AG09309 (cell line): ENCODE measurements at regions not wholly inside any gene's neighbourhood (a gene's known extent, or its start where the extent isn't known, plus 50 kb on each side); places are given as distances from the start of the nearest gene placed in this dataset.

Experiments used
- DNase-seq: peaks from one replicate; pipeline ENCODE4 v3.0.0-alpha.2; 2010; ENCODE audit warnings: low read depth
- H3K4me3 ChIP-seq: 2 replicates; pipeline ENCODE4 v1.5.1; 2011; ENCODE audit warnings: mild to moderate bottlenecking, low read depth, low read length, moderate library complexity; ENCODE audit not compliant: control insufficient read depth
- CTCF ChIP-seq: IDR thresholded peaks from 2 replicates; pipeline ENCODE4 v1.5.1; 2011; ENCODE audit warnings: mild to moderate bottlenecking, low read depth, low read length, inconsistent platforms; ENCODE audit not compliant: insufficient read depth, control insufficient read depth; ENCODE audit errors: missing control alignments

GRCh38 chr2:150097901-150098531 lies 389.5 kb downstream of the RND3 start:
- peak; percentile 37 for DNase-seq
- no peak overlapping the region for H3K4me3 ChIP-seq
- peak; percentile 46 for TF ChIP-seq CTCF

DNA sequence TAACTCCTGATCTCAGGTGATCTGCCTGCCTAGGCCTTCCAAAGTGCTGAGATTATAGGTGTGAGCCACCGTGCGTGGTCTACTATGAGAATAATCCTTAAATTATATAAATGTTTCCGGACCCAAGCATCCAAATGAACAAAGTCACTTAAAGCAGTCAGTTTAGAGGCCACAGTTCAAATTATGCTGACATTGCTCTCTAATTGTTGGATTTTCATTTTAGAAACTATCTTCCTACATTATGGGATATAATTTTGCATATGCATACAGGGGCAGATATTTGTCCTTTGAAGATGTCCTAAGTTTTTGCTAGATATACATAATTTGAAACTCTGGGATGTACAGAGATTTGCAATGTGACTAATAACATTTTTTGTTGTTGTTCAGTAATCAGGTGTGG lies 390.1 kb downstream of the RND3 start:
- DNase-seq = no peak
- no peak overlapping the region for H3K4me3 ChIP-seq
- TF ChIP-seq CTCF = no peak

DNA sequence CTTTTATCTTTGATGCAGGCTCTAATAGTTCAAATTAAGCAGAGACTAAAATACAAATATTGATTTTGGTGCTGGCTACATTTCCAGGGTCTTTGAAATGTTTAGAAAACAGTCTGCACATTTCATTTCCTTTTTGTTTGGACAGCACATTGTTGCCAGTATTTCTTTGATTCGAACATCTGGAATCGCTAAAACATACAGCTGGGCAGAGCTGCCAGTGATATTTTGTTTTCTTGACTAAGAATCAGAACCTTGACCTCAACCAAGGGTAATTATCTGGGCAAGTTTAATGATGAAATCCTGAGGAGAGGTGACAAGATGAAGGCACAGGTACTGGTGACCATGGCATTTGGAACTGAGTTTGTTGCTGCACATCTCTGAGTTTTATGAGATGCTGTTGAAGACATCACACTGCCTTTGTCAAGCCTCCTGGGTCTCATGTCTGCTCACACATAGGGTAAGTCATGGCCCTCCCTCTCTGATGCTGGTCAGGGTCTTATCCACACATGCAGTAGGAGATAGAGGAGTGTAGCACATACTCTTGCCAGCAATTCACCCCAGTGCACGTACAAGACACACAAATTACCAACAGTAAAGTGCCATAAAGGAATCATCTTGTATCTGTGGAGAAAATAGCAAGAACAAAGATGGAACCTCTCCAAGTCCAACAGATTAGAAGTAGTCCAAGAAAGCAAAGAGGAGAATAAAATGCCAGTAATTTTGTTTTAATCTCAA lies 391.9 kb downstream of the RND3 start:
- H3K4me3 ChIP-seq = no peak overlapping the region
- DNase-seq = no peak
- TF ChIP-seq CTCF = no peak

- no peak overlapping the region for H3K4me3 ChIP-seq
- TF ChIP-seq CTCF = no peak
- DNase-seq = no peak
Measured at GRCh38 chr2:150091846-150092245, 395.6 kb downstream of the RND3 start.

DNA sequence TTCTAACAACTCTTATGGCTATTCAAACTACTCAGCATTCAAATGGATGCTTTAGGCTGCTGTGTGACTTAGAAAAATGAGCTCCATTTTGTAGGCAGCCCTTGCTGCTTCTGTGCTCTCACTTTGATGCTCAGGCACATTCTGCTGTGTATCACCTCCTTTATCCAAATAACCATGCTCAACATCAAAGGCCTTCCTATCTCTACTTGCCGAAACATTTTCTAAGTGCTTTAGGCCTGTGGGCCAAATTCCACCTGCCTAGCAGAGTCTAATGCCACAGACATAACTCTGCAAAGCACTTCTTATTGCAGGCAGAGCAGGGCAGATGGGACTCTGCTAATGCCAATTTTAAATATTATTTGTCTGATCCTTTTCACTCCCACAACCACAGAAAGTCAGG lies 397.4 kb downstream of the RND3 start:
- no peak overlapping the region for H3K4me3 ChIP-seq
- TF ChIP-seq CTCF = no peak

DNA sequence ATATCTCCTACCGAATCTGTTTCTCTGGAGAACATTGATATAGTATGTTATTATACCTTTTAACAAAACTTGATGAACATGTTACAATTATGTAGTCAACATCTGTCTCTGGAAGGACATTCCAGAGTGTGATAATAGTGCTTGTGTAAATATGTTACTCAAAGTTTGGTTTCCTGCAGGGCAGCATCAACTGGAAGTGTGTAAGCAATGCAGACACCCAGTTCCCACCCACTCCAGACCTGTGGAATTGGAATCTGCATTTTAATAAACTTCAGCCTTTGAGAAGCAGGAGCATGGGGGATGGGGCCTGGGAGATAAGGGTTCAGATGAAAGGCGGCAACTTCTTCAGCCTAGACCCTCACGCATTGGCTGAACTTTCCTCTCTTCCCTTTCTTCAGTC lies 398.9 kb downstream of the RND3 start:
- DNase-seq = no peak
- TF ChIP-seq CTCF = no peak
- H3K4me3 ChIP-seq = no peak overlapping the region

More for the DNA sequence above, 397.4 kb downstream of the RND3 start:
- no peak for DNase-seq

DNA sequence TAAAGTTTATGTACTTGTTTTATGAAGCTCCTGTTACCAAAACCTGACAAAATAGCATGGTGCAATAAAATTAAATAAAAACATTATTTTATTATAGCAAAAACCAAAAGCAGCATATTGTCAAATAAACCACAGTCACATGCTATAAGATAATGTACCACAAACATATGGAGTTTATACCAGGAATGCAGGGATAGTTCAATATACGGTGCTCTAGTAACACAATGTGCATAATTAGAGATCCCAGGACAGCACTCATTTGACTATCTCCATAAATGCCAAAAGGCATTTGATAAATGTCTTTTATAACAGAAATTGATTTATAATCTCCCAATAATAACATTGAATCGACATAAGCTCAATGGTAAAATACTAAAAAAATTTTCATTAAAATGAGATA lies 402.0 kb downstream of the RND3 start:
- no peak for TF ChIP-seq CTCF
- no peak overlapping the region for H3K4me3 ChIP-seq
- DNase-seq = no peak
